Neural cell (in vitro differentiated cells): ENCODE measurements at regions not wholly inside any gene's neighbourhood (a gene's known extent, or its start where the extent isn't known, plus 50 kb on each side); places are given as distances from the start of the nearest gene placed in this dataset.

Experiments
- H2AFZ ChIP-seq: fragments of 200-600, 300-800 bp; sonication (generic), shearing (Covaris generic); 2 replicates; pipeline ENCODE4 v1.6.0; 2014; ENCODE audit warnings: low read depth, mild to moderate bottlenecking, antibody characterized with exemption, low read length, moderate library complexity
- H3F3A ChIP-seq: fragments of 200-600 bp; shearing (Covaris generic); 2 replicates; pipeline ENCODE4 v1.6.1; 2016; ENCODE audit warnings: mild to moderate bottlenecking, moderate library complexity, mixed read lengths, antibody characterized with exemption, low read length; ENCODE audit not compliant: insufficient read depth, poor library complexity, severe bottlenecking
- H3K27ac ChIP-seq: fragments of 200-600, 300-800 bp; sonication (generic), shearing (Covaris generic); 2 replicates; pipeline ENCODE4 v1.5.1; 2014; ENCODE audit warnings: mild to moderate bottlenecking, low read length, moderate library complexity
- H3K27me3 ChIP-seq: fragments of 300-800, 200-600 bp; sonication (generic), shearing (Covaris generic); 2 replicates; pipeline ENCODE4 v1.6.0; 2014; ENCODE audit warnings: mild to moderate bottlenecking, low read depth, low read length, moderate library complexity; ENCODE audit not compliant: insufficient read depth
- H3K36me3 ChIP-seq: fragments of 300-800, 200-600 bp; sonication (generic), shearing (Covaris generic); 2 replicates; pipeline ENCODE4 v1.5.1; 2014; ENCODE audit warnings: mild to moderate bottlenecking, antibody characterized with exemption, low read length, moderate library complexity; ENCODE audit not compliant: insufficient read depth
- H3K4me2 ChIP-seq: fragments of 300-800, 200-600 bp; sonication (generic), shearing (Covaris generic); 2 replicates; pipeline ENCODE4 v1.6.0; 2014; ENCODE audit warnings: mild to moderate bottlenecking, low read length
- H3K4me3 ChIP-seq: fragments of 300-800, 200-600 bp; sonication (generic), shearing (Covaris generic); 2 replicates; pipeline ENCODE4 v1.5.1; 2014; ENCODE audit warnings: mild to moderate bottlenecking, low read length, moderate library complexity
- H3K79me2 ChIP-seq: fragments of 200-600 bp; shearing (Covaris generic); replicated peaks from 2 replicates; pipeline ENCODE4 v1.6.0; 2014; ENCODE audit warnings: mild to moderate bottlenecking, low read length, moderate library complexity; ENCODE audit not compliant: insufficient read depth
- H3K9ac ChIP-seq: fragments of 300-800, 200-600 bp; sonication (generic), shearing (Covaris generic); 2 replicates; pipeline ENCODE4 v1.6.1; 2016; ENCODE audit warnings: mild to moderate bottlenecking, low read length, mixed read lengths
- H3K9me2 ChIP-seq: fragments of 200-600 bp; shearing (Covaris generic); 2 replicates; pipeline ENCODE4 v1.6.1; 2016; ENCODE audit warnings: mild to moderate bottlenecking, low read length, mixed read lengths; ENCODE audit not compliant: insufficient read depth
- H3K9me3 ChIP-seq: fragments of 200-600, 300-800 bp; sonication (generic), shearing (Covaris generic); 2 replicates; pipeline ENCODE4 v1.6.1; 2016; ENCODE audit warnings: mild to moderate bottlenecking, mixed run types, low read length, moderate library complexity, mixed read lengths
- H4K20me1 ChIP-seq: fragments of 200-600 bp; shearing (Covaris generic); 2 replicates; pipeline ENCODE4 v1.6.1; 2016; ENCODE audit warnings: mild to moderate bottlenecking, mixed run types; ENCODE audit not compliant: insufficient read depth
- EP300 ChIP-seq: fragments of 450-650 bp; conservative IDR thresholded peaks from 2 replicates; pipeline ENCODE4 v1.6.1; 2014; ENCODE audit warnings: antibody characterized with exemption, mild to moderate bottlenecking, moderate library complexity; ENCODE audit not compliant: poor library complexity, severe bottlenecking
- EZH2 ChIP-seq: fragments of 200-600, 300-800 bp; shearing (Covaris generic), sonication (generic); IDR thresholded peaks from 2 replicates; pipeline ENCODE4 v1.6.1; 2014; ENCODE audit warnings: antibody characterized with exemption, low read length, borderline replicate concordance, mild to moderate bottlenecking; ENCODE audit not compliant: insufficient read depth, poor library complexity, severe bottlenecking
- POLR2AphosphoS5 ChIP-seq: IDR thresholded peaks from 2 replicates; pipeline ENCODE4 v1.6.1; 2012
- RAD21 ChIP-seq: fragments of 450-650 bp; conservative IDR thresholded peaks from 2 replicates; pipeline ENCODE4 v1.6.1; 2014; ENCODE audit warnings: antibody characterized with exemption, mild to moderate bottlenecking, moderate library complexity
- SMC3 ChIP-seq: fragments of 450-650 bp; conservative IDR thresholded peaks from 2 replicates; pipeline ENCODE4 v1.6.1; 2014; ENCODE audit warnings: antibody characterized with exemption, mild to moderate bottlenecking, moderate library complexity; ENCODE audit not compliant: poor library complexity
- TAF1 ChIP-seq: IDR thresholded peaks from 2 replicates; pipeline ENCODE4 v1.6.1; 2012; ENCODE audit warnings: low read depth
- TF ChIP-seq, protein P1 (sequence below): IDR thresholded peaks from 2 replicates; pipeline ENCODE4 v1.6.1; 2012; ENCODE audit warnings: borderline replicate concordance
- TF ChIP-seq, protein P2 (sequence below): fragments of 450-650 bp; IDR thresholded peaks from 2 replicates; pipeline ENCODE4 v1.5.1; 2014; ENCODE audit warnings: antibody characterized with exemption, mild to moderate bottlenecking, moderate library complexity; ENCODE audit not compliant: poor library complexity, severe bottlenecking

- H3K9ac ChIP-seq: no peak overlapping the region
- H4K20me1 ChIP-seq: no peaks in the 10 kb centered on the region
- no peaks in the 10 kb centered on the region for H3K27me3 ChIP-seq
- no peaks in the 10 kb centered on the region for H3K79me2 ChIP-seq
- no peaks in the 10 kb centered on the region for H3K9me2 ChIP-seq
- no peaks in the 10 kb centered on the region for H3F3A ChIP-seq
- H3K9me3 ChIP-seq: no peaks in the 10 kb centered on the region
- no peak overlapping the region for H3K4me2 ChIP-seq
- no peak overlapping the region for H2AFZ ChIP-seq
- no peak for TF ChIP-seq RAD21
- TF ChIP-seq, protein P1, sequence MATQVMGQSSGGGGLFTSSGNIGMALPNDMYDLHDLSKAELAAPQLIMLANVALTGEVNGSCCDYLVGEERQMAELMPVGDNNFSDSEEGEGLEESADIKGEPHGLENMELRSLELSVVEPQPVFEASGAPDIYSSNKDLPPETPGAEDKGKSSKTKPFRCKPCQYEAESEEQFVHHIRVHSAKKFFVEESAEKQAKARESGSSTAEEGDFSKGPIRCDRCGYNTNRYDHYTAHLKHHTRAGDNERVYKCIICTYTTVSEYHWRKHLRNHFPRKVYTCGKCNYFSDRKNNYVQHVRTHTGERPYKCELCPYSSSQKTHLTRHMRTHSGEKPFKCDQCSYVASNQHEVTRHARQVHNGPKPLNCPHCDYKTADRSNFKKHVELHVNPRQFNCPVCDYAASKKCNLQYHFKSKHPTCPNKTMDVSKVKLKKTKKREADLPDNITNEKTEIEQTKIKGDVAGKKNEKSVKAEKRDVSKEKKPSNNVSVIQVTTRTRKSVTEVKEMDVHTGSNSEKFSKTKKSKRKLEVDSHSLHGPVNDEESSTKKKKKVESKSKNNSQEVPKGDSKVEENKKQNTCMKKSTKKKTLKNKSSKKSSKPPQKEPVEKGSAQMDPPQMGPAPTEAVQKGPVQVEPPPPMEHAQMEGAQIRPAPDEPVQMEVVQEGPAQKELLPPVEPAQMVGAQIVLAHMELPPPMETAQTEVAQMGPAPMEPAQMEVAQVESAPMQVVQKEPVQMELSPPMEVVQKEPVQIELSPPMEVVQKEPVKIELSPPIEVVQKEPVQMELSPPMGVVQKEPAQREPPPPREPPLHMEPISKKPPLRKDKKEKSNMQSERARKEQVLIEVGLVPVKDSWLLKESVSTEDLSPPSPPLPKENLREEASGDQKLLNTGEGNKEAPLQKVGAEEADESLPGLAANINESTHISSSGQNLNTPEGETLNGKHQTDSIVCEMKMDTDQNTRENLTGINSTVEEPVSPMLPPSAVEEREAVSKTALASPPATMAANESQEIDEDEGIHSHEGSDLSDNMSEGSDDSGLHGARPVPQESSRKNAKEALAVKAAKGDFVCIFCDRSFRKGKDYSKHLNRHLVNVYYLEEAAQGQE: no peak
- no peak overlapping the region for H3K4me3 ChIP-seq
- H3K36me3 ChIP-seq: no peaks in the 10 kb centered on the region
- no peak overlapping the region for H3K27ac ChIP-seq
These were observed 120.1 kb upstream of the SLC30A5 start for GRCh38 chr5:68973696-68974095.

GRCh38 chr5:68983043-68983442 is 110.8 kb upstream of the SLC30A5 start:
- peaks cover 9% of the 10 kb centered on the region for H3K9me3 ChIP-seq
- no peak overlapping the region for H2AFZ ChIP-seq
- H3K36me3 ChIP-seq: no peaks in the 10 kb centered on the region
- TF ChIP-seq TAF1: no peak
- TF ChIP-seq EZH2: no peak
- no peak for TF ChIP-seq POLR2AphosphoS5
- TF ChIP-seq, protein P1: no peak
- TF ChIP-seq RAD21: no peak
- TF ChIP-seq SMC3: no peak
- no peaks in the 10 kb centered on the region for H3F3A ChIP-seq
- H3K79me2 ChIP-seq: no peaks in the 10 kb centered on the region
- no peaks in the 10 kb centered on the region for H4K20me1 ChIP-seq
- H3K9ac ChIP-seq: no peak overlapping the region
- H3K27ac ChIP-seq: no peak overlapping the region
- no peaks in the 10 kb centered on the region for H3K9me2 ChIP-seq
- no peaks in the 10 kb centered on the region for H3K27me3 ChIP-seq
- H3K4me2 ChIP-seq: no peak overlapping the region
- H3K4me3 ChIP-seq: no peak overlapping the region

DNA sequence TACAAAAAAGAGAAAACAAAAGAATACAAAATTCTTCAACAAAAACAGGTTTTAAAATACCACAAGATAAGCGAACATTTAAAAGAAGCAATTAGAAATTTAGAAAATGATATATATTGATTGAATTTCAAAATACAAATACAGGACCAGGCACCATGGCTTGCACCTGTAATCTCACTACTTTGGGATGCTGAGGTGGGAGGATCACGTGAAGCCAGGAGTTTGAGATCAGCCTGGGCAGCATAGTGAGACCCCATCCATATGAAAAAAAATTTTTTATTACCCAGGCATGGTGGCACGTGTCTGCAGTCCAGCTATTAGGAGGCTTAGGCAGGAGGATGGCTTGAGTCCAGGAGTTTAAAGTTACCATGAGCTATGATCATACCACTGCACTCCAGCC is 109.9 kb upstream of the SLC30A5 start:
- Histone ChIP-seq H3K9me3 (peaks cover 9% of the 10 kb centered on the region), H3K36me3 (no peaks in the 10 kb centered on the region), H3K79me2 (no peaks in the 10 kb centered on the region), H3K4me3 (no peak overlapping the region), H3K27ac (no peak overlapping the region), H3F3A (no peaks in the 10 kb centered on the region), H3K27me3 (no peaks in the 10 kb centered on the region), H2AFZ (no peak overlapping the region), H4K20me1 (no peaks in the 10 kb centered on the region), H3K4me2 (no peak overlapping the region), H3K9ac (no peak overlapping the region), H3K9me2 (no peaks in the 10 kb centered on the region)
- TF ChIP-seq EP300 (no peak), SMC3 (no peak), RAD21 (no peak), TAF1 (no peak), POLR2AphosphoS5 (no peak)
- TF ChIP-seq, protein P2, sequence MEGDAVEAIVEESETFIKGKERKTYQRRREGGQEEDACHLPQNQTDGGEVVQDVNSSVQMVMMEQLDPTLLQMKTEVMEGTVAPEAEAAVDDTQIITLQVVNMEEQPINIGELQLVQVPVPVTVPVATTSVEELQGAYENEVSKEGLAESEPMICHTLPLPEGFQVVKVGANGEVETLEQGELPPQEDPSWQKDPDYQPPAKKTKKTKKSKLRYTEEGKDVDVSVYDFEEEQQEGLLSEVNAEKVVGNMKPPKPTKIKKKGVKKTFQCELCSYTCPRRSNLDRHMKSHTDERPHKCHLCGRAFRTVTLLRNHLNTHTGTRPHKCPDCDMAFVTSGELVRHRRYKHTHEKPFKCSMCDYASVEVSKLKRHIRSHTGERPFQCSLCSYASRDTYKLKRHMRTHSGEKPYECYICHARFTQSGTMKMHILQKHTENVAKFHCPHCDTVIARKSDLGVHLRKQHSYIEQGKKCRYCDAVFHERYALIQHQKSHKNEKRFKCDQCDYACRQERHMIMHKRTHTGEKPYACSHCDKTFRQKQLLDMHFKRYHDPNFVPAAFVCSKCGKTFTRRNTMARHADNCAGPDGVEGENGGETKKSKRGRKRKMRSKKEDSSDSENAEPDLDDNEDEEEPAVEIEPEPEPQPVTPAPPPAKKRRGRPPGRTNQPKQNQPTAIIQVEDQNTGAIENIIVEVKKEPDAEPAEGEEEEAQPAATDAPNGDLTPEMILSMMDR: no peak
